Tibial nerve (tissue), 4 donors: ENCODE measurements at regions not wholly inside any gene's neighbourhood (a gene's known extent, or its start where the extent isn't known, plus 50 kb on each side); places are given as distances from the start of the nearest gene placed in this dataset.

Experiments used
- DNase-seq, 2 donors: peaks; one replicate each; pipeline ENCODE4 v3.0.0-alpha.2; 2019; ENCODE audit warnings: low spot score in 2 of 2
- H3K27ac ChIP-seq, 4 donors: fragments of 200-600 bp; sonication (generic) in 3 of 4; one replicate each; pipeline ENCODE4 v1.5.1; 2017 to 2019; ENCODE audit warnings: mild to moderate bottlenecking in 1 of 4
- H3K27me3 ChIP-seq, 2 donors: fragments of 200-600 bp; sonication (generic) in 1 of 2; one replicate each; pipeline versions ENCODE4 v1.5.1 to v1.6.0; 2017 to 2019
- H3K36me3 ChIP-seq, 3 donors: fragments of 200-600 bp; sonication (generic); one replicate each; pipeline ENCODE4 v1.5.1; 2018 to 2019
- H3K4me1 ChIP-seq, 4 donors: fragments of 200-600 bp; sonication (generic) in 3 of 4; one replicate each; pipeline ENCODE4 v1.5.1; 2017 to 2019
- H3K4me3 ChIP-seq, 4 donors: fragments of 200-600 bp; sonication (generic) in 3 of 4; one replicate each; pipeline ENCODE4 v1.5.1; 2017 to 2019; ENCODE audit warnings: mild to moderate bottlenecking in 1 of 4, moderate library complexity in 1 of 4
- H3K9me3 ChIP-seq, 4 donors: fragments of 200-600 bp; sonication (generic) in 3 of 4; one replicate each; pipeline ENCODE4 v1.5.1; 2017 to 2019
- EP300 ChIP-seq, 2 donors: sonication (generic); formaldehyde crosslinking; IDR thresholded peaks; one replicate each; pipeline ENCODE4 v1.6.1; 2017; ENCODE audit warnings: antibody characterized with exemption in 2 of 2, mild to moderate bottlenecking in 1 of 2
- POLR2A ChIP-seq, 2 donors: fragments of 450-650 bp; IDR thresholded peaks; one replicate each; pipeline ENCODE4 v1.6.1; 2017; ENCODE audit warnings: antibody characterized with exemption in 2 of 2, mild to moderate bottlenecking in 2 of 2, moderate library complexity in 2 of 2
- WGBS, 2 donors: methylation state at CpG; one replicate each; pipeline ENCODE4 v1.1.5; 2018; 5-methylcytosine and 5-hydroxymethylcytosine counted together
- TF ChIP-seq, protein P1 (sequence below), 5 experiments: fragments of 200-600 bp in 3 of 5; fragments of 450-650 bp in 2 of 5; sonication (generic) in 3 of 5; IDR thresholded peaks; one replicate each; pipeline ENCODE4 v1.5.1; 2016 to 2019; ENCODE audit warnings: antibody characterized with exemption in 5 of 5, mild to moderate bottlenecking in 3 of 5, moderate library complexity in 2 of 5

DNA sequence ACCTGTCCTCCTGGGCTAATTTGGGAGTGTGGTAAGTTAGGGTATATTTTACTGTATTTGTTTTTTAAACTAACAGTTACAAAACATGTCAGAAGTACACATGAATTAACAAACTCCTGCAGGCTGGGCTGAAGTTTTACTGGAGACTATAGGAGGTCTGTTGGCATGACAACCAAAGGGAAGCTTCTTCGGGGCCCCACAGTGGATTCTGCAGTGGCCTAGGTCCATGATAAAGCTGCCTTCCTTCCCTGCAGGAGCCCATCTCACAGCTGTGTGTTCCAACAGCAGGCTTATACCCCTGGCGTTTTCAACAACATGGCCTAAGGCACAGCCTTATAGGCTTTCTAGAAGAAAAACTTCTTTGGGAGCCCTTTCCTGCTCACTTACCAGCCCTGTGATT, 128.0 kb upstream of the SETBP1 start:
- WGBS, 2 donors, result 55 to 65% methylated on average over 2 of the region's 2 CpGs
- no peak for DNase-seq
- TF ChIP-seq POLR2A (IDR thresholded peaks at IDR 0.05), result no peak
- TF ChIP-seq, protein P1, sequence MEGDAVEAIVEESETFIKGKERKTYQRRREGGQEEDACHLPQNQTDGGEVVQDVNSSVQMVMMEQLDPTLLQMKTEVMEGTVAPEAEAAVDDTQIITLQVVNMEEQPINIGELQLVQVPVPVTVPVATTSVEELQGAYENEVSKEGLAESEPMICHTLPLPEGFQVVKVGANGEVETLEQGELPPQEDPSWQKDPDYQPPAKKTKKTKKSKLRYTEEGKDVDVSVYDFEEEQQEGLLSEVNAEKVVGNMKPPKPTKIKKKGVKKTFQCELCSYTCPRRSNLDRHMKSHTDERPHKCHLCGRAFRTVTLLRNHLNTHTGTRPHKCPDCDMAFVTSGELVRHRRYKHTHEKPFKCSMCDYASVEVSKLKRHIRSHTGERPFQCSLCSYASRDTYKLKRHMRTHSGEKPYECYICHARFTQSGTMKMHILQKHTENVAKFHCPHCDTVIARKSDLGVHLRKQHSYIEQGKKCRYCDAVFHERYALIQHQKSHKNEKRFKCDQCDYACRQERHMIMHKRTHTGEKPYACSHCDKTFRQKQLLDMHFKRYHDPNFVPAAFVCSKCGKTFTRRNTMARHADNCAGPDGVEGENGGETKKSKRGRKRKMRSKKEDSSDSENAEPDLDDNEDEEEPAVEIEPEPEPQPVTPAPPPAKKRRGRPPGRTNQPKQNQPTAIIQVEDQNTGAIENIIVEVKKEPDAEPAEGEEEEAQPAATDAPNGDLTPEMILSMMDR (IDR thresholded peaks at IDR 0.05), result no peak
- TF ChIP-seq EP300 (IDR thresholded peaks at IDR 0.05), result no peak
- Histone ChIP-seq H3K27ac (no peak overlapping the region), H3K27me3 (no peaks in the 10 kb centered on the region), H3K9me3 (no peaks in the 10 kb centered on the region), H3K36me3 (no peaks in the 10 kb centered on the region), H3K4me3 (no peak overlapping the region), H3K4me1 (peaks cover 0 to 13% (median 0%) of the 10 kb centered on the region in 4 donors)

DNA sequence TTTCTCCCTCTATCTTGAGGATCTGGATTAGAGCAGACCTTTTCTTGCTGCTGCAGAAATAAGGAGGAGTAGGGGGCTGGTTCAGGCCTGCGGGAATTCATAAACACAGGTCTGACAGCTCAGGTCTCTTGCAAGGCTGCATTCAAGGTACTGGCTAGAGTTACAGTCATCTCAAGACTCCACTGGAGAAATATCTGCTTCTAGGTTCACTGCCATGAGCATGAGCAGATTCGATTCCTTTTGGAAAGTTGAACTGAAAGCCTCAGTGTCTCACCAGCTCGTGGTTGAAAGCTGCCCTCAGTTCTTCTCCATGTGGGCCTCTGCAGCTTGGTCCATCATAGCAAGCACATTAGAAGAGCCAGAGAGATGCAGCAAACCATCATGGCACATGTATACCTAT, 124.4 kb upstream of the SETBP1 start:
- Histone ChIP-seq H3K4me1 (no peaks in the 10 kb centered on the region), H3K9me3 (no peaks in the 10 kb centered on the region), H3K4me3 (no peak overlapping the region), H3K27me3 (no peaks in the 10 kb centered on the region), H3K27ac (no peak overlapping the region), H3K36me3 (no peaks in the 10 kb centered on the region)
- 42 to 59% methylated on average over 3 of the region's 3 CpGs for WGBS, 2 donors
- DNase-seq, result no peak
- TF ChIP-seq EP300 (IDR thresholded peaks at IDR 0.05) (no peak), POLR2A (IDR thresholded peaks at IDR 0.05) (no peak)
- TF ChIP-seq, protein P1 (IDR thresholded peaks at IDR 0.05), result no peak

DNA sequence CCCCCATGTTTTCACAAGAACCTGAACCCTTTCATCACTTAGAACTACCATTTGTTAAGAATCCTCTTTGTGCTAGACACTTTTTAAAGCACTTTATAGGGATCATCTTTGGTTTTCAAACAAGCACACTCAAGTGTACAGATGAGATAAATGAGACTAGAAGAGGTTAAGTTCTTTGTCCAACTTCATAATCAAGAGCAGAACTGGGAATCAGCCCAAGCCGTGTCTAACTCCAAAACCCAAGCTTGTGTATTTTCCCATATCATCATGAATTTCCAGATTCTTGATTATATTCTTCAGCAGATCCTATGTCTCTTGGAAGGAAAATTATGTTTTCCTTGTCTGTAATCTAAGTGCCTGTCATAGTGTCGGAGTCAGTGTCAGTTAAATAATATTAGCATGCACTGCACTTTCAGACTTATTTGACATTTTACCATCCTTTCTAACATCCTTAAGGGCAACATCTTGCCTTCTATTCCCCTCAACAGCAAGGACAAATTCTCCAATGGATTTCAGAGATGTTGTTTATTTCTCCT, 123.0 kb upstream of the SETBP1 start:
- TF ChIP-seq POLR2A (IDR thresholded peaks at IDR 0.05) (no peak), EP300 (IDR thresholded peaks at IDR 0.05) (no peak)
- TF ChIP-seq, protein P1 (IDR thresholded peaks at IDR 0.05), result no peak
- Histone ChIP-seq H3K9me3 (no peaks in the 10 kb centered on the region), H3K4me1 (no peaks in the 10 kb centered on the region), H3K27ac (no peak overlapping the region), H3K4me3 (no peak overlapping the region), H3K36me3 (no peaks in the 10 kb centered on the region), H3K27me3 (no peaks in the 10 kb centered on the region)
- WGBS, 2 donors, result 71 to 79% methylated on average over 2 of the region's 2 CpGs
- DNase-seq, result no peak

DNA sequence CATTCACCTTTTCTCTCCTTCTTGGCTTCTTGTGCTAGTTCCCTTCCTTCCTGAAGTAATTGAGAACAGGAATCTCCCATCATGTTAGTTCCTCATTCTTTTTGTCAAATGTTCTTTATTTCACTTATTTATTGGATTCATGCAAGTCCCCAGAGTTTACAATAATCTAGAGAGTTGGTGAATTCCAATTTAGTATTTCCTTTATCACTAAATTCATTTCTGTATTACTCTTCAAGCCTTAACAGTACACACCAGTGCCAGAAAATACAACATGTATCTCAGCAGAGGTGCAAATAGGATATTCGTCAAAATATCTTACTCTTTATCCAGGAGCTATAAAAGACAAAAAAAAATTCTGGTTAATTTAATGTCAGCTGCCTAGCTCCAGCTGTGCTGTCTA, 121.9 kb upstream of the SETBP1 start:
- 66 to 74% methylated on average over 1 of the region's 1 CpG for WGBS, 2 donors
- Histone ChIP-seq H3K27ac (no peak overlapping the region), H3K27me3 (no peaks in the 10 kb centered on the region)

DNA sequence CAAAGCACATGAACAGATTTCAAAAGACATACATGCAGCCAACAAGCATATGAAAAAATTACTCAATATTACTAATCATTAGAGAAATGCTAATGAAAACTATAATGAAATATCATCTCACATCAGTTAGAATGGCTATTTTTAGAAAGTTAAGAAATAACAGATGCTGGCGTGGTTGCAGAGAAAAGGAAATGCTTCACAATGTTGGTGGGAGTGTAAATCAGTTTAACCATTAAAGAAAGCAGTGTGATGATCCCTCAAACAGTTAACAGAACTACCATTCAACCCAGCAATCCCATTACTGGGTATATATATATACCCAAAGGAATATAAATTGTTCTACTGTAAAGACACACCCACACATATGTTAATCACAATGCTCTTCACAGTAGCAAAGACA, 117.7 kb upstream of the SETBP1 start:
- 29 to 32% methylated on average over 1 of the region's 1 CpG for WGBS, 2 donors
- Histone ChIP-seq H3K4me3 (no peak overlapping the region), H3K27ac (no peak overlapping the region), H3K27me3 (no peaks in the 10 kb centered on the region), H3K4me1 (no peaks in the 10 kb centered on the region), H3K9me3 (no peaks in the 10 kb centered on the region), H3K36me3 (no peaks in the 10 kb centered on the region)
- TF ChIP-seq, protein P1 (IDR thresholded peaks at IDR 0.05), result no peak
- TF ChIP-seq POLR2A (IDR thresholded peaks at IDR 0.05) (no peak), EP300 (IDR thresholded peaks at IDR 0.05) (no peak)
- no peak for DNase-seq

More for the DNA sequence above, 121.9 kb upstream of the SETBP1 start:
- H3K4me3 ChIP-seq, result no peak overlapping the region
- H3K9me3 ChIP-seq, result no peaks in the 10 kb centered on the region
- no peak for DNase-seq
- TF ChIP-seq POLR2A (IDR thresholded peaks at IDR 0.05) (no peak), EP300 (IDR thresholded peaks at IDR 0.05) (no peak)
- TF ChIP-seq, protein P1 (IDR thresholded peaks at IDR 0.05), result no peak
- H3K4me1 ChIP-seq, result no peaks in the 10 kb centered on the region
- H3K36me3 ChIP-seq, result no peaks in the 10 kb centered on the region
